ENCODE measurements at regions not wholly inside any gene's neighbourhood (a gene's known extent, or its start where the extent isn't known, plus 50 kb on each side); places are given as distances from the start of the nearest gene placed in this dataset.

DNA sequence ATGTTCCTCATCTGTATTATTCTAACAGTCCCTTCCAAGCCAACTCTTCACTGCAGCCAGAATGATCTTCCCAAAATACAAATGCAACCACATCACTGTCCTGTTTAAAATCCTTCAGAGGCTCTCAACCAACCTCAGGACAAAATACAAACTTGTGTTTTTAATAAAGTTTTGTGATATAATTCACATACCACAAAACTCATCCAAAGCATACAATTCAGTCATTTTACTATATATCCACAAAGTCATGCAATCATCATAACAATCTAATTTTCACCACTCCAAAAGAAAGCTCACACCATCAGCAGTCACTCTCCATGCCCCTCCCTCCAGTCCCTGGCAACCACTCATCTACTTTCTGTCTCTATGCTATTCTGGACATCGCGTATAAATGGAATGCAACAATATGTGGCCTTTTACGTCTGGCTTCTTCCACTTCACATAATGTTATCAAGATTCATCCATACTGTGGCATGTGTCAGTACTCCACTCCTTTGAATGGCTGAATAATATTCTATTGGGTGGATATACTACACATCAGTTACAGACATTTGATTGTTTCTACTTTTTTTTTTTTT lies 81.7 kb upstream of the DOCK9 start:
- Histone ChIP-seq H3K79me2 (ENCODE audit: insufficient read depth, low read length) (no peaks in the 10 kb centered on the region), H3K56ac (ENCODE audit: insufficient read length, low read depth, low read length) (no peak overlapping the region), H2BK12ac (ENCODE audit: insufficient read length, low read depth, low read length) (no peak overlapping the region), H3K23ac (ENCODE audit: insufficient read length, low read depth, low read length) (no peak overlapping the region), H3K23me2 (ENCODE audit: insufficient read length, low read depth, low read length, poor library complexity, severe bottlenecking) (no peaks in the 10 kb centered on the region), H3K9ac (ENCODE audit: extremely low read depth, insufficient read length, low read length) (no peak overlapping the region), H3K14ac (ENCODE audit: insufficient read depth, low read length) (no peak overlapping the region), H3K4me1 (ENCODE audit: insufficient read depth, low read length) (no peaks in the 10 kb centered on the region), H2AK5ac (ENCODE audit: insufficient read length, low read length) (no peak overlapping the region), H2AFZ (ENCODE audit: low read length) (no peak overlapping the region), H3K27ac (ENCODE audit: insufficient read length, low read depth, low read length) (no peak overlapping the region), H3K27me3 (ENCODE audit: insufficient read depth, low read length) (no peaks in the 10 kb centered on the region), H4K20me1 (ENCODE audit: control insufficient read depth, insufficient read depth, insufficient read length) (no peaks in the 10 kb centered on the region), H3K79me1 (ENCODE audit: insufficient read depth, low read depth, low read length, poor library complexity, severe bottlenecking) (no peaks in the 10 kb centered on the region), H3T11ph (ENCODE audit: low read length) (no peak overlapping the region), H2BK20ac (ENCODE audit: low read depth, low read length, poor library complexity, severe bottlenecking) (no peak overlapping the region), H2BK15ac (ENCODE audit: low read depth, low read length) (no peak overlapping the region), H3K4me2 (ENCODE audit: insufficient read depth, insufficient read length, low read length) (no peak overlapping the region), H2BK5ac (ENCODE audit: insufficient read length, low read length) (no peak overlapping the region), H3K18ac (ENCODE audit: insufficient read length, low read depth, low read length) (no peak overlapping the region), H2BK120ac (ENCODE audit: low read depth, low read length, poor library complexity, severe bottlenecking) (no peak overlapping the region), H3K4ac (ENCODE audit: low read depth, low read length) (no peak overlapping the region), H4K8ac (replicated peaks; ENCODE audit: insufficient read length, low read depth, low read length) (no peak overlapping the region), H3K9me3 (ENCODE audit: control insufficient read depth, low read depth, low read length) (no peaks in the 10 kb centered on the region), H4K91ac (ENCODE audit: insufficient read length, low read depth, low read length) (no peak overlapping the region), H4K5ac (ENCODE audit: insufficient read length, low read depth, low read length) (no peak overlapping the region)
- Mint-ChIP-seq H3K27me3 (ENCODE audit: low read depth) (no peaks in the 10 kb centered on the region), H3K4me1 (peaks cover 9 to 14% of the 10 kb centered on the region in 2 experiments), H3K27ac (no peak overlapping the region), H3K9me3 (no peaks in the 10 kb centered on the region), H3K4me3 (no peak overlapping the region), H3K36me3 (ENCODE audit: insufficient read depth in 1 of 3, low read depth in 3 of 3) (no peaks in the 10 kb centered on the region)
- DNase-seq = no peak
- TF ChIP-seq, protein P1, sequence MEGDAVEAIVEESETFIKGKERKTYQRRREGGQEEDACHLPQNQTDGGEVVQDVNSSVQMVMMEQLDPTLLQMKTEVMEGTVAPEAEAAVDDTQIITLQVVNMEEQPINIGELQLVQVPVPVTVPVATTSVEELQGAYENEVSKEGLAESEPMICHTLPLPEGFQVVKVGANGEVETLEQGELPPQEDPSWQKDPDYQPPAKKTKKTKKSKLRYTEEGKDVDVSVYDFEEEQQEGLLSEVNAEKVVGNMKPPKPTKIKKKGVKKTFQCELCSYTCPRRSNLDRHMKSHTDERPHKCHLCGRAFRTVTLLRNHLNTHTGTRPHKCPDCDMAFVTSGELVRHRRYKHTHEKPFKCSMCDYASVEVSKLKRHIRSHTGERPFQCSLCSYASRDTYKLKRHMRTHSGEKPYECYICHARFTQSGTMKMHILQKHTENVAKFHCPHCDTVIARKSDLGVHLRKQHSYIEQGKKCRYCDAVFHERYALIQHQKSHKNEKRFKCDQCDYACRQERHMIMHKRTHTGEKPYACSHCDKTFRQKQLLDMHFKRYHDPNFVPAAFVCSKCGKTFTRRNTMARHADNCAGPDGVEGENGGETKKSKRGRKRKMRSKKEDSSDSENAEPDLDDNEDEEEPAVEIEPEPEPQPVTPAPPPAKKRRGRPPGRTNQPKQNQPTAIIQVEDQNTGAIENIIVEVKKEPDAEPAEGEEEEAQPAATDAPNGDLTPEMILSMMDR (conservative IDR thresholded peaks at IDR 0.05) = no peak
- no CpG with 5 or more reads among the region's 3 CpGs for WGBS (ENCODE audit: extremely low coverage, insufficient read length, low lambda C conversion rate)
